ENCODE measurements at regions not wholly inside any gene's neighbourhood (a gene's known extent, or its start where the extent isn't known, plus 50 kb on each side); places are given as distances from the start of the nearest gene placed in this dataset.

DNA sequence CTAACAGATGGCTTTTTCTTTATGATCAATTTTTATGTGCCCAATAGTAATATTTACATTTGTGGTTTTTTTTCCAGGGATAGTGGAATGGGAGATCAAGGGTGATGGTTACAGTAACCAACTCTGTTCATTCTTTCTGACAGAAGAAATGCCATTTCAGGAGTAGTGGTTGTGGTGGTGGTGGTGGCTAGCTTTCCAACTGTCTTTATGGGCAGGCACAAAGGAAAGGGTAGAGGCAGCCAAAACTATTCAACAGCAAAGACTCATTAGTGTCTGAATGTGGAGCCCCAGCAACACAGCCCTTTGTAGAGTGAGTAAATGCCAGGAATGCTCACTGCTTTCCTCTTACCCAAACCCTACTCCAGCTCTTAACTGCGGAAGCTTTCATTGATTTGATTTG, 227.7 kb downstream of the RND3 start:
- Histone ChIP-seq H4K20me1 (ENCODE audit: insufficient read depth) (no peaks in the 10 kb centered on the region), H3K79me2 (ENCODE audit: insufficient read depth) (no peaks in the 10 kb centered on the region), H3K27me3 (ENCODE audit: insufficient read depth) (no peaks in the 10 kb centered on the region), H3K4me3 (ENCODE audit: low read depth in 2 of 2, low read length in 1 of 2) (no peak overlapping the region), H3K9me2 (no peaks in the 10 kb centered on the region), H3K9ac (no peak overlapping the region), H3K36me3 (replicated peaks in 1 of 2; ENCODE audit: control insufficient read depth in 1 of 2, insufficient read depth in 2 of 2, low read length in 1 of 2) (no peaks in the 10 kb centered on the region), H2AFZ (ENCODE audit: low read depth) (no peak overlapping the region), H3K4me1 (ENCODE audit: control insufficient read depth in 1 of 2, insufficient read depth in 2 of 2, low read depth in 1 of 2, low read length in 1 of 2) (no peaks in the 10 kb centered on the region), H3K4me2 (no peak overlapping the region), H3K27ac (ENCODE audit: low read depth in 2 of 2, low read length in 1 of 2) (no peak overlapping the region), H3K9me3 (no peaks in the 10 kb centered on the region), H3F3A (replicated peaks; ENCODE audit: insufficient read depth) (no peaks in the 10 kb centered on the region)
- CTCF ChIA-PET = no interaction called here
- 82% methylated on average over 1 of the region's 1 CpG for WGBS (ENCODE audit: low lambda C conversion rate)
- TF ChIP-seq PBX3 (IDR thresholded peaks at IDR 0.05) (no peak), EZH2phosphoT487 (IDR thresholded peaks at IDR 0.05; ENCODE audit: borderline replicate concordance, low read depth) (no peak), JUND (IDR thresholded peaks at IDR 0.05) (no peak), MXI1 (IDR thresholded peaks at IDR 0.05; ENCODE audit: low read depth, low read length) (no peak)
- TF ChIP-seq, protein P1, sequence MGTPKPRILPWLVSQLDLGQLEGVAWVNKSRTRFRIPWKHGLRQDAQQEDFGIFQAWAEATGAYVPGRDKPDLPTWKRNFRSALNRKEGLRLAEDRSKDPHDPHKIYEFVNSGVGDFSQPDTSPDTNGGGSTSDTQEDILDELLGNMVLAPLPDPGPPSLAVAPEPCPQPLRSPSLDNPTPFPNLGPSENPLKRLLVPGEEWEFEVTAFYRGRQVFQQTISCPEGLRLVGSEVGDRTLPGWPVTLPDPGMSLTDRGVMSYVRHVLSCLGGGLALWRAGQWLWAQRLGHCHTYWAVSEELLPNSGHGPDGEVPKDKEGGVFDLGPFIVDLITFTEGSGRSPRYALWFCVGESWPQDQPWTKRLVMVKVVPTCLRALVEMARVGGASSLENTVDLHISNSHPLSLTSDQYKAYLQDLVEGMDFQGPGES (IDR thresholded peaks at IDR 0.05; ENCODE audit: low read depth, low read length) = no peak
- POLR2A ChIA-PET = no interaction called here
- DNase-seq = no peak

DNA sequence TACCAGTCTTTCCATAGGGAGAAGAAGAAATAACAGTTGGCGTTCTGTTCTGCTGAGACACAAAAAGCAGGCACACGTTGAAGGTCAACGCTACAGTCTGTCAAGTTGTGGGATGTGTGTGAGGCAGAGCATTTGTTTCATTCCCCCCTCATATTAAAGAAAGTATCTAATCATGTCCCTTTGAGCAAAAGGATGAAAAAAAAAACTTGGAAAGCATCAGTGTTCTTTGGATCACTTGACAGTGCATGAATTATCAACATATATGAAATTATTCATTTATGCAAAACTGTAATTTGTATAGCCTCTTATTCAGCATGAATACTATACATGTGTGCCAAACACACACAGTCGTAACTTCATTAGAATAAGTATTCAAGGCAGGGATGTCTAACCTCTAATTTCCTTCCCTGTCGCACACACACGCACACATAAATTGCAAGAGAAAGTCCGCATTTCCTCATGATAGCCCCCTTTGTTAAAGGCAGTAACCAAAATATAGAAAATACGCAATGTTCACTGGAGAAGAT, 228.6 kb downstream of the RND3 start:
- DNase-seq = no peak
- 93% methylated on average over 8 of the region's 8 CpGs for WGBS (ENCODE audit: low lambda C conversion rate)
- Histone ChIP-seq H3K27ac (ENCODE audit: low read depth in 2 of 2, low read length in 1 of 2) (no peak overlapping the region), H3F3A (replicated peaks; ENCODE audit: insufficient read depth) (no peaks in the 10 kb centered on the region), H2AFZ (ENCODE audit: low read depth) (no peak overlapping the region), H3K4me2 (no peak overlapping the region), H3K9me2 (no peaks in the 10 kb centered on the region), H3K4me1 (ENCODE audit: control insufficient read depth in 1 of 2, insufficient read depth in 2 of 2, low read depth in 1 of 2, low read length in 1 of 2) (no peaks in the 10 kb centered on the region), H4K20me1 (ENCODE audit: insufficient read depth) (no peaks in the 10 kb centered on the region), H3K9me3 (no peaks in the 10 kb centered on the region), H3K79me2 (ENCODE audit: insufficient read depth) (no peaks in the 10 kb centered on the region), H3K36me3 (replicated peaks in 1 of 2; ENCODE audit: control insufficient read depth in 1 of 2, insufficient read depth in 2 of 2, low read length in 1 of 2) (no peaks in the 10 kb centered on the region), H3K4me3 (ENCODE audit: low read depth in 2 of 2, low read length in 1 of 2) (no peak overlapping the region), H3K27me3 (ENCODE audit: insufficient read depth) (no peaks in the 10 kb centered on the region), H3K9ac (no peak overlapping the region)
- ChIA-PET POLR2A (no interaction called here), CTCF (no interaction called here)
- TF ChIP-seq RAD21 (IDR thresholded peaks at IDR 0.05; ENCODE audit: low read length) (no peak), POLR2AphosphoS5 (IDR thresholded peaks at IDR 0.05; ENCODE audit: low read depth, low read length) (no peak), RXRA (IDR thresholded peaks at IDR 0.05; ENCODE audit: borderline replicate concordance, low read depth) (no peak), TEAD4 (IDR thresholded peaks at IDR 0.05; ENCODE audit: borderline replicate concordance, insufficient read depth) (no peak), TCF12 (IDR thresholded peaks at IDR 0.05) (no peak), JUND (IDR thresholded peaks at IDR 0.05) (no peak), MXI1 (IDR thresholded peaks at IDR 0.05; ENCODE audit: low read depth, low read length) (no peak), PBX3 (IDR thresholded peaks at IDR 0.05) (no peak), ZBTB33 (IDR thresholded peaks at IDR 0.05; ENCODE audit: borderline replicate concordance, low read depth) (no peak), FOXJ3 (CRISPR knock-in tag; IDR thresholded peaks at IDR 0.05) (no peak), TAF1 (IDR thresholded peaks at IDR 0.05; ENCODE audit: borderline replicate concordance, low read depth, low read length) (no peak), EZH2phosphoT487 (IDR thresholded peaks at IDR 0.05; ENCODE audit: borderline replicate concordance, low read depth) (no peak), GATA2 (CRISPR knock-in tag; IDR thresholded peaks at IDR 0.05) (no peak), MAX (IDR thresholded peaks at IDR 0.05; ENCODE audit: low read depth) (no peak)
- TF ChIP-seq, protein P1 (IDR thresholded peaks at IDR 0.05; ENCODE audit: low read depth, low read length) = no peak
- TF ChIP-seq, protein P2, sequence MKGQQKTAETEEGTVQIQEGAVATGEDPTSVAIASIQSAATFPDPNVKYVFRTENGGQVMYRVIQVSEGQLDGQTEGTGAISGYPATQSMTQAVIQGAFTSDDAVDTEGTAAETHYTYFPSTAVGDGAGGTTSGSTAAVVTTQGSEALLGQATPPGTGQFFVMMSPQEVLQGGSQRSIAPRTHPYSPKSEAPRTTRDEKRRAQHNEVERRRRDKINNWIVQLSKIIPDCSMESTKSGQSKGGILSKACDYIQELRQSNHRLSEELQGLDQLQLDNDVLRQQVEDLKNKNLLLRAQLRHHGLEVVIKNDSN (IDR thresholded peaks at IDR 0.05; ENCODE audit: borderline replicate concordance, low read depth) = no peak
